Panc1 (cell line): ENCODE measurements at regions not wholly inside any gene's neighbourhood (a gene's known extent, or its start where the extent isn't known, plus 50 kb on each side); places are given as distances from the start of the nearest gene placed in this dataset.

Experiments used
- ATAC-seq: fragments of 200-7000 bp; cut with Tn5 transposase; 2 replicates; pipeline ENCODE4 v1.9.1; 2020; ENCODE audit warnings: mild to moderate bottlenecking, moderate library complexity
- BruUV-seq: library from RNA; stranded (reverse); fragments of 400-500 nt; replicated peaks from 2 replicates; lab custom pipeline; 2021; lab: Mats Ljungman, UMichigan
- CTCF ChIA-PET: fragments of 300-600 bp; sonication (Branson Sonifier 250); formaldehyde crosslinking; loops from one replicate; lab custom pipeline; 2022; ENCODE audit warnings: antibody characterized with exemption; lab: Charles Lee
- POLR2A ChIA-PET: fragments of 300-600 bp; sonication (Branson Sonifier 250); formaldehyde crosslinking; loops from one replicate; lab custom pipeline; 2022; ENCODE audit warnings: antibody characterized with exemption; lab: Charles Lee
- DNase-seq: peaks from one replicate; pipeline ENCODE4 v3.0.0-alpha.2; 2010; ENCODE audit warnings: low read depth, low spot score
- H3K27ac ChIP-seq: 2 replicates; pipeline ENCODE4 v1.5.1; 2011; ENCODE audit warnings: mild to moderate bottlenecking, low read length, inconsistent platforms
- H3K27me3 ChIP-seq: fragments of 200-500 bp; sonication (Bioruptor generic); 2 replicates; pipeline ENCODE4 v1.6.0; 2014; ENCODE audit warnings: low read length, inconsistent platforms; ENCODE audit not compliant: control insufficient read depth, insufficient read depth
- H3K36me3 ChIP-seq: fragments of 200-500 bp; sonication (Bioruptor generic); 2 replicates; pipeline ENCODE4 v1.5.1; 2014; ENCODE audit warnings: inconsistent platforms, mild to moderate bottlenecking, low read length, moderate library complexity; ENCODE audit not compliant: control insufficient read depth, insufficient read depth
- H3K4me1 ChIP-seq: 2 replicates; pipeline ENCODE4 v1.5.1; 2011; ENCODE audit warnings: inconsistent platforms, mild to moderate bottlenecking, low read length, moderate library complexity; ENCODE audit not compliant: control insufficient read depth, insufficient read depth
- H3K4me3 ChIP-seq, 2 experiments: 2 replicates each; pipeline ENCODE4 v1.5.1; 2011 to 2012; ENCODE audit warnings: low read depth in 2 of 2, low read length in 2 of 2, mild to moderate bottlenecking in 2 of 2, inconsistent platforms in 1 of 2, moderate library complexity in 1 of 2
- H3K9me3 ChIP-seq: fragments of 200-500 bp; sonication (Bioruptor generic); 2 replicates; pipeline ENCODE4 v1.5.1; 2014; ENCODE audit warnings: low read depth, mild to moderate bottlenecking, inconsistent platforms, low read length, moderate library complexity; ENCODE audit not compliant: control insufficient read depth, insufficient read depth
- CTCF ChIP-seq: fragments of 450-650 bp; IDR thresholded peaks from 2 replicates; pipeline ENCODE4 v1.5.1; 2017; ENCODE audit warnings: mild to moderate bottlenecking
- POLR2AphosphoS5 ChIP-seq: IDR thresholded peaks from 2 replicates; pipeline ENCODE4 v1.6.1; 2012; ENCODE audit warnings: mild to moderate bottlenecking, low read depth, low read length, moderate library complexity
- REST ChIP-seq, 2 experiments: IDR thresholded peaks; 2 replicates each; pipeline ENCODE4 v1.6.1; 2011 to 2012; ENCODE audit warnings: low read depth in 2 of 2, control low read depth in 1 of 2, low read length in 1 of 2, mild to moderate bottlenecking in 1 of 2, moderate library complexity in 1 of 2; ENCODE audit not compliant: insufficient read depth in 1 of 2
- SIN3A ChIP-seq: IDR thresholded peaks from 2 replicates; pipeline ENCODE4 v1.6.1; 2012; ENCODE audit warnings: low read depth, mild to moderate bottlenecking, low read length, moderate library complexity, borderline replicate concordance; ENCODE audit not compliant: insufficient read depth
- TCF7L2 ChIP-seq: IDR thresholded peaks from 2 replicates; pipeline ENCODE4 v1.6.1; 2011; ENCODE audit warnings: mild to moderate bottlenecking, low read depth, low read length, inconsistent platforms
- in situ Hi-C: cut with HindIII; loops from 2 replicates; pipeline ENCODE4 v1.10.0; 2016; ENCODE audit warnings: low sequenced_read_pairs, low pct_unique_long_range_greater_than_20kb
- intact Hi-C: fragments of 100-400 bp; cut with micrococcal nuclease; formaldehyde crosslinking; loops from one replicate; pipeline ENCODE4 v1.10.0; 2022; ENCODE audit not compliant: unreplicated experiment

- ATAC-seq = no peak
- CTCF ChIA-PET = no interaction called here
- intact Hi-C loops = no loop called here
Measured at GRCh38 chr20:53891306-53891894, 179.0 kb downstream of the BCAS1 start.

More at GRCh38 chr20:53891306-53891894, 179.0 kb downstream of the BCAS1 start:
- Histone ChIP-seq H3K36me3 (no peaks in the 10 kb centered on the region), H3K27me3 (no peaks in the 10 kb centered on the region), H3K4me3 (no peak overlapping the region), H3K27ac (peak overlapping the region; percentile 90), H3K4me1 (peaks cover 32% of the 10 kb centered on the region), H3K9me3 (peaks cover 2% of the 10 kb centered on the region; the same call in 1 of the 2 replicates)
- DNase-seq = no peak
- POLR2A ChIA-PET = no interaction called here
- BruUV-seq = no TSS peak
- TF ChIP-seq SIN3A = no peak
- no peak for TF ChIP-seq REST (IDR thresholded peaks at IDR 0.05; ENCODE audit: insufficient read depth in 1 of 2, low read depth in 2 of 2, low read length in 1 of 2)
- TF ChIP-seq POLR2AphosphoS5 = no peak
- no peak for TF ChIP-seq CTCF
- no peak for TF ChIP-seq TCF7L2
- in situ Hi-C loops = no loop called here
